ENCODE measurements at regions not wholly inside any gene's neighbourhood (a gene's known extent, or its start where the extent isn't known, plus 50 kb on each side); places are given as distances from the start of the nearest gene placed in this dataset.

DNA sequence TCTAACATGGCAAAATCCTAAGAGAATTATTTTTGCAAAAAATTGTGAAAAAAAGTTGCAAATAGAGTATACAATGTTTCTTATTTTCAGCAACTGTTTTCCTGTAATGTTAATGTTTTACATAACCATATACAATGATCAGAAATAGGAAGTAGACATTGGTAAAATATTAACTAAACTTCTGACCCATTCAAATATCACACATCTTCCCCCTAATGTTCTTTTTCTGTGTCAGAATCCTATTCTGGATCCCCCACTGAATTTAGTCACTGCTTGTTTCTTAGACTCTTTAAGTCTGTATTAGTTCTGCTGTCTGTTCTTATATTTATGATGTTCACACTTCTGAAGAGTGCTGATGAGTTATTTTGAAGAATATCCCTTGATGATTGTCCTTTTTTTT, 62.0 kb downstream of the HFE start:
- ATAC-seq (no peak), DNase-seq (no peak), FAIRE-seq (no peak)
- intact Hi-C loops (cut with DNase I), result no loop called here
- TF ChIP-seq, protein P1, sequence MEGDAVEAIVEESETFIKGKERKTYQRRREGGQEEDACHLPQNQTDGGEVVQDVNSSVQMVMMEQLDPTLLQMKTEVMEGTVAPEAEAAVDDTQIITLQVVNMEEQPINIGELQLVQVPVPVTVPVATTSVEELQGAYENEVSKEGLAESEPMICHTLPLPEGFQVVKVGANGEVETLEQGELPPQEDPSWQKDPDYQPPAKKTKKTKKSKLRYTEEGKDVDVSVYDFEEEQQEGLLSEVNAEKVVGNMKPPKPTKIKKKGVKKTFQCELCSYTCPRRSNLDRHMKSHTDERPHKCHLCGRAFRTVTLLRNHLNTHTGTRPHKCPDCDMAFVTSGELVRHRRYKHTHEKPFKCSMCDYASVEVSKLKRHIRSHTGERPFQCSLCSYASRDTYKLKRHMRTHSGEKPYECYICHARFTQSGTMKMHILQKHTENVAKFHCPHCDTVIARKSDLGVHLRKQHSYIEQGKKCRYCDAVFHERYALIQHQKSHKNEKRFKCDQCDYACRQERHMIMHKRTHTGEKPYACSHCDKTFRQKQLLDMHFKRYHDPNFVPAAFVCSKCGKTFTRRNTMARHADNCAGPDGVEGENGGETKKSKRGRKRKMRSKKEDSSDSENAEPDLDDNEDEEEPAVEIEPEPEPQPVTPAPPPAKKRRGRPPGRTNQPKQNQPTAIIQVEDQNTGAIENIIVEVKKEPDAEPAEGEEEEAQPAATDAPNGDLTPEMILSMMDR (IDR thresholded peaks at IDR 0.05), result no peak
- no peaks in the 10 kb centered on the region for H3K9me3 ChIP-seq
- no peak overlapping the region for H3K27ac ChIP-seq
- no peaks in the 10 kb centered on the region for H3K36me3 ChIP-seq
- H3K4me3 ChIP-seq, result no peak overlapping the region
- H3K4me1 ChIP-seq, result no peaks in the 10 kb centered on the region
- H3K27me3 ChIP-seq, result no peaks in the 10 kb centered on the region

DNA sequence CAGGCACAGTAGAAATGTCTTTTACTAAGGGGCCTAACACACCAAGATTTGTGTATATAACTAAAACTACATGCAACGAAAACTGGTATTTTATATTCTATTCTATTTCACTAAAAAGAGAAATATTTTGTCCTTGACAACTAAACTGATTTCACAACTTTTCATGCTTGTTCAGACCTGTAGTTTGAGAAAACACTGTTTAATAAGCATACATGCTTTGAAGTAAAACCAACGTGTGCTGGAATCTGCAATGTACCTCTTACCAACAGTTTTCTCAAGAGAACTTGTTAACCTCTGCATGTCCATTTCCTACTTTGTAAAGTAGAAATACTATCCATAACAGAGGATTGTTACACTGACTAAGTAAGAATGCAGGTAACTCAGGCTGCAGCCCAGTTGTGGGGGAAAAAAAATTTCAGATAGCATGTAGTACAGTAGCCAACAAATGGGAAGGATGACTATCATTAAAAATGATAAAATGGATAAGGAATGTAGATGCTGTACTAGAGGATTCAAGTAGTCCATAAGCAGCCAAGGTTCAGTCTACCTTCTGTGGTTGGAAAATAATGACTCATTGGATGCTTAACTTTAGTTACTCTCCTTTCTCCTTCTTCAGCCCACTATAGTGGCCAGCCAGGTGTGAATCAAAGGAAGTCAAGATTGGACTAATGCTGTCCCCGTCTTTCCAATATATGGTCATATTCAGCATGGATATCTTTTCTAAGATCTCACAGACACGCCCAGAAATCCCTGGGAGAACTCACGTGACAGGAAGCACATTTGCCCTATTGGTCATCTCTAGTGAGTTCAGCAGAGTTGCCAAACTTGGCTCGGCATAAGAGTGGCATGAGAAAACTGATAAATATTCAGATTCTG, 65.2 kb downstream of the HFE start:
- intact Hi-C loops (cut with DNase I), result no loop called here
- no peak for DNase-seq
- no peak for FAIRE-seq
- 64 to 73% methylated on average over 6 of the region's 6 CpGs for WGBS, 2 donors
- peaks cover 0 to 5% (median 0%) of the 10 kb centered on the region in 3 donors for H3K4me1 ChIP-seq
- no peak overlapping the region for H3K4me3 ChIP-seq
- ATAC-seq, result no peak
- H3K27ac ChIP-seq, result no peak overlapping the region
- TF ChIP-seq, protein P1 (IDR thresholded peaks at IDR 0.05), result no peak
- H3K36me3 ChIP-seq, result no peaks in the 10 kb centered on the region
- H3K9me3 ChIP-seq, result no peaks in the 10 kb centered on the region
- no peaks in the 10 kb centered on the region for H3K27me3 ChIP-seq

DNA sequence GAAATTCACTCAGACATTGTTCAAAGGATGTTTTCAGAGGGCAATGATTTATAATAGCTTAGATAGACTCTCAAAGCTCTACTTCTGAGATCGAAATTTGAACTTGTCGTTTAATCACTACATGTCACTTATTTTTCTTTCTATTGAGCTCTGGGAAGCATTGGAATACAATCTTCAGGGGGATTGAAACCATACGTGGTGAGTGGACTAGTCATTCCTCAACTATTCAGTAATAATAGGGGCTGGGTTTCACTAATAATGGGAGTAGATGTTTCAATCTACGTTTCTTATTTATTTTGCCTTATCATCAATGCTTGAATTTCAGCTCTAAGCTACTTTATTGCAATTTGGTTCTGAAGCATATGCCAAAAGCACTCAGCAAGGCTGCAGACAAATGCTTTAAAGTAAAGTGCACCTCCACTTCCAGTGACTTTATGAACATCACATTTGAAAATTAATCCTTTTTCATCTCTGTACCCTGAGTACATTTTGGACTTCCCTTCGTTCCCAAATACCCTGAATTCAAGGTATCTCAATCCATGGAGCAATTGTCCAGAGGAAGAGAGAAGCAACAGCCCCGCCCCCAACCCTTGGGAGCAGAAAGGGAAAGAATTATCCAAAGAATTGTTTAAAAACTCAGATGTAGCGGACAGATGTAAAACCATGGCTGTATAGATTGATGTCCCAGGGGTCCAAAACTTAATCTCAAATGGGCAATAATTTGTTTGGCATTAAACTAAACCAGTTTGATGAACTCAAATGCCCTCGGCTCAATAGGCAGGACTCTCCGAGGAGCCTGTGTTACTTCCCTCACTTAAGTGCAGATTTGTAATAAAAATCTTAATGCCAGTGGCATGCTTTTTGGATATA, 68.1 kb downstream of the HFE start:
- 21 to 28% methylated on average over 9 of the region's 9 CpGs for WGBS, 2 donors
- Histone ChIP-seq H3K4me3 (peak overlapping the region; percentile 8 to 60 (median 56)), H3K4me1 (peaks cover 0 to 13% (median 5%) of the 10 kb centered on the region in 3 donors), H3K36me3 (no peaks in the 10 kb centered on the region), H3K27ac (peak overlapping the region; percentile 94 to 97 (median 96)), H3K27me3 (no peaks in the 10 kb centered on the region), H3K9me3 (no peaks in the 10 kb centered on the region)
- DNase-seq (peak in 3 of 6 donors; percentile 47 to 70 (median 60)), ATAC-seq (no peak), FAIRE-seq (no peak)
- TF ChIP-seq, protein P1 (IDR thresholded peaks at IDR 0.05), result no peak
- intact Hi-C loops (cut with DNase I), result loop anchor here in 1 of 3 donors (5.0 kb wide), 1 partner anchor 33 kb away; a partner anchor contains a TSS

DNA sequence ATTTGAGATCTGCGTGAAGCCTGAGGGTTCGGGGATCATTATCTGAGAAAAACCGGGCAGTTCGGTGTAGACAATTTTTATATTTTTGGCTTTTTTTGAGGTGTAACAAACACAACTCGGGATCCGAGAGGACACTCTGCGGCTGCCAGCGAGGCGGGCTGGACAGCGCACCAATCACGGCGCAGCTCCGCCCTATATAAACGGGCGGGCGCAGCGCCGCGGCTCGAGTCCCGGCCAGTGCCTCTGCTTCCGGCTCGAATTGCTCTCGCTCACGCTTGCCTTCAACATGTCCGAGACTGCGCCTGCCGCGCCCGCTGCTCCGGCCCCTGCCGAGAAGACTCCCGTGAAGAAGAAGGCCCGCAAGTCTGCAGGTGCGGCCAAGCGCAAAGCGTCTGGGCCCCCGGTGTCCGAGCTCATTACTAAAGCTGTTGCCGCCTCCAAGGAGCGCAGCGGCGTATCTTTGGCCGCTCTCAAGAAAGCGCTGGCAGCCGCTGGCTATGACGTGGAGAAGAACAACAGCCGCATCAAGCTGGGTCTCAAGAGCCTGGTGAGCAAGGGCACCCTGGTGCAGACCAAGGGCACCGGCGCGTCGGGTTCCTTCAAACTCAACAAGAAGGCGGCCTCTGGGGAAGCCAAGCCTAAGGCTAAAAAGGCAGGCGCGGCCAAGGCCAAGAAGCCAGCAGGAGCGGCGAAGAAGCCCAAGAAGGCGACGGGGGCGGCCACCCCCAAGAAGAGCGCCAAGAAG, 69.0 kb downstream of the HFE start:
- Histone ChIP-seq H3K27me3 (no peaks in the 10 kb centered on the region), H3K4me1 (peaks cover 0 to 13% (median 5%) of the 10 kb centered on the region in 3 donors), H3K4me3 (peak overlapping the region; percentile 54 to 71 (median 59)), H3K27ac (peak overlapping the region; percentile 94 to 97 (median 96)), H3K9me3 (no peaks in the 10 kb centered on the region), H3K36me3 (no peaks in the 10 kb centered on the region)
- intact Hi-C loops (cut with DNase I), result loop anchor here in 2 of 3 donors (2.0 to 5.0 kb wide), 2 partner anchors 31 to 34 kb away; a partner anchor contains a TSS
- WGBS, 2 donors, result 0 to 1% methylated on average over 61 of the region's 61 CpGs
- TF ChIP-seq, protein P1 (IDR thresholded peaks at IDR 0.05), result no peak
- DNase-seq, result peak; percentile 86 to 96 (median 92)
- peak; percentile 70 to 80 (median 74) for ATAC-seq
- FAIRE-seq, result no peak

All from pancreas (tissue), 10 donors.